Activated B cell treated with CpG ODN at 0.5 μM for 24 hours (primary cell): ENCODE measurements at regions not wholly inside any gene's neighbourhood (a gene's known extent, or its start where the extent isn't known, plus 50 kb on each side); places are given as distances from the start of the nearest gene placed in this dataset.

ENCODE experiments used
- ATAC-seq: fragments of 200-7000 bp; cut with Tn5 transposase; one replicate; pipeline ENCODE4 v1.10.0; 2021; ENCODE audit warnings: low read depth, mild to moderate bottlenecking, moderate library complexity
- CTCF ChIA-PET: fragments of 350-600 bp; sonication (Branson Sonifier 250); formaldehyde crosslinking; loops from one replicate; lab custom pipeline; 2021; ENCODE audit warnings: antibody characterized with exemption; lab: Charles Lee
- POLR2A ChIA-PET: fragments of 350-600 bp; sonication (Branson Sonifier 250); formaldehyde crosslinking; loops from one replicate; lab custom pipeline; 2021; ENCODE audit warnings: antibody characterized with exemption; lab: Charles Lee
- DNase-seq: peaks from one replicate; pipeline ENCODE4 v3.0.0; 2022
- H3K27ac Mint-ChIP-seq: one replicate; pipeline ENCODE4 v1.8.0; 2020; ENCODE audit warnings: mixed read lengths
- H3K27me3 Mint-ChIP-seq: one replicate; pipeline ENCODE4 v1.8.0; 2021; ENCODE audit warnings: mixed read lengths
- H3K36me3 Mint-ChIP-seq: one replicate; pipeline ENCODE4 v1.8.0; 2021; ENCODE audit warnings: low read depth, mixed read lengths
- H3K4me1 Mint-ChIP-seq: one replicate; pipeline ENCODE4 v1.8.0; 2021; ENCODE audit warnings: mixed read lengths
- H3K4me3 Mint-ChIP-seq: one replicate; pipeline ENCODE4 v1.8.0; 2020; ENCODE audit warnings: mild to moderate bottlenecking, mixed read lengths
- H3K9me3 Mint-ChIP-seq: one replicate; pipeline ENCODE4 v1.8.0; 2020; ENCODE audit warnings: mixed read lengths
- CTCF ChIP-seq: fragments of 200-600 bp; IDR thresholded peaks from one replicate; pipeline ENCODE4 v1.8.0; 2022; ENCODE audit warnings: antibody characterized with exemption, mild to moderate bottlenecking
- intact Hi-C: fragments of 100-400 bp; cut with micrococcal nuclease; formaldehyde crosslinking; loops from one replicate; pipeline ENCODE4 v1.15.1; 2024

GRCh38 chr1:22364764-22365163, 86.9 kb upstream of the ZBTB40 start:
- H3K36me3 Mint-ChIP-seq, result no peaks in the 10 kb centered on the region
- no peaks in the 10 kb centered on the region for H3K4me1 Mint-ChIP-seq
- intact Hi-C loops, result no loop called here
- TF ChIP-seq CTCF, result no peak
- POLR2A ChIA-PET, result no interaction called here
- no peaks in the 10 kb centered on the region for H3K9me3 Mint-ChIP-seq
- DNase-seq, result no peak
- no peak for ATAC-seq
- peaks cover 19% of the 10 kb centered on the region for H3K27me3 Mint-ChIP-seq
- CTCF ChIA-PET, result no interaction called here
- no peak overlapping the region for H3K27ac Mint-ChIP-seq
- H3K4me3 Mint-ChIP-seq, result no peak overlapping the region

- CTCF ChIA-PET, result no interaction called here
- Mint-ChIP-seq H3K27me3 (peaks cover 23% of the 10 kb centered on the region), H3K27ac (no peak overlapping the region)
These were observed 86.0 kb upstream of the ZBTB40 start for GRCh38 chr1:22365331-22366295.

GRCh38 chr1:22366346-22366745, 85.3 kb upstream of the ZBTB40 start:
- no peak for ATAC-seq
- H3K36me3 Mint-ChIP-seq, result no peaks in the 10 kb centered on the region
- CTCF ChIA-PET, result no interaction called here
- intact Hi-C loops, result no loop called here
- H3K4me1 Mint-ChIP-seq, result no peaks in the 10 kb centered on the region
- DNase-seq, result no peak
- POLR2A ChIA-PET, result no interaction called here
- TF ChIP-seq CTCF, result no peak
- H3K4me3 Mint-ChIP-seq, result no peak overlapping the region
- H3K27me3 Mint-ChIP-seq, result peaks cover 21% of the 10 kb centered on the region
- no peak overlapping the region for H3K27ac Mint-ChIP-seq
- H3K9me3 Mint-ChIP-seq, result no peaks in the 10 kb centered on the region

More at GRCh38 chr1:22365331-22366295, 86.0 kb upstream of the ZBTB40 start:
- Mint-ChIP-seq H3K4me3 (no peak overlapping the region), H3K4me1 (no peaks in the 10 kb centered on the region), H3K9me3 (no peaks in the 10 kb centered on the region), H3K36me3 (no peaks in the 10 kb centered on the region)
- no peak for TF ChIP-seq CTCF
- DNase-seq, result no peak
- no peak for ATAC-seq
- POLR2A ChIA-PET, result no interaction called here
- intact Hi-C loops, result no loop called here

GRCh38 chr1:22368125-22368524, 83.5 kb upstream of the ZBTB40 start:
- CTCF ChIA-PET, result no interaction called here
- Mint-ChIP-seq H3K27ac (no peak overlapping the region), H3K4me1 (no peaks in the 10 kb centered on the region), H3K9me3 (no peaks in the 10 kb centered on the region), H3K27me3 (peaks cover 21% of the 10 kb centered on the region), H3K36me3 (no peaks in the 10 kb centered on the region), H3K4me3 (no peak overlapping the region)
- no peak for ATAC-seq
- DNase-seq, result no peak
- POLR2A ChIA-PET, result no interaction called here
- TF ChIP-seq CTCF, result no peak
- intact Hi-C loops, result no loop called here

- Mint-ChIP-seq H3K9me3 (no peaks in the 10 kb centered on the region), H3K27ac (no peak overlapping the region), H3K4me3 (no peak overlapping the region), H3K4me1 (no peaks in the 10 kb centered on the region), H3K36me3 (no peaks in the 10 kb centered on the region), H3K27me3 (peaks cover 21% of the 10 kb centered on the region)
- ChIA-PET CTCF (no interaction called here), POLR2A (no interaction called here)
- intact Hi-C loops, result no loop called here
- DNase-seq, result no peak
- no peak for ATAC-seq
- no peak for TF ChIP-seq CTCF
These were observed 82.1 kb upstream of the ZBTB40 start for GRCh38 chr1:22369294-22370189.
